MV-4-11 (cell line): ENCODE measurements at regions not wholly inside any gene's neighbourhood (a gene's known extent, or its start where the extent isn't known, plus 50 kb on each side); places are given as distances from the start of the nearest gene placed in this dataset.
"Not testable (repeated sequence)": the region's sequence is repeated elsewhere in the genome, so short reads cannot be mapped to it uniquely, and the experiment has no call there.

Source experiments
- DNase-seq: peaks from one replicate; lab custom pipeline; 2025; lab: John Stamatoyannopoulos, UW

DNA sequence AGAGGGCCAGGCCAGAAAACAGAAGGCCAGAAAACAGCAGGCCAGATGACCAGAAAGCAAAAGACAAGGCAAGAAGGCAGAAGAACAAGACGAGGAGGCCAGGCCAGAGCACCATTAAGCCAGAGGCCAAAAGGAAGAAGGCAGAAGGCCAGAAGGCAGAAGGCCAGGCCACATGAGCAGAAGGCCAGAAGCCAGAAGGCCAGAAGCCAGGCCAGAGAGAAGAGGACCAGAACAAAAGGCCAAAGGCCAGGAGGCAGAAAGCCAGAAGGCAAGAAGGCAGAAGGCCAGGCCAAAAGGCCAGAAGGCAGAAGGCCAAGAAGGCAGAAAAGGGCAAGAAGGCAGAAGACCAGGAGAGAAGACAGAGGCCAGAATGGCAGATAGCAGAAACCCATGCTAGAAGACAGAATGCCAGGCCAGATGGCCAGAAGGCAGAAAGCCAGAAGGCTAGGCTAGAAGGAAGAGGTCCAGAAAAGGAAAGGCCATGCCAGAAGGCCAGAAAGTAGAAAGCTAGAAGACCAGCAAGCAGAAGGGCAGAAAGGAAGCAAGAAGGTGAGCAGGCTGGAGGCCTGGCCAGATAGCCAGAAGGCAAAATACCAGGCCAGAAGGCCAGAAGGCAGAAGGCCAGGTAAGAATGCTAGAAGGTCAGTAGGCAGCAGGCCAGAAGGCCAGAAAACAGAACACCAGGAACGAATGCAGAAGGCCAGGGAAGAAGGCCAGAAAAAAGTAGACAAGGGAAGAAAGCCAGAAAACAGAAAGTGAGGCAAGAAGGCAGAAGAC, 187.6 kb downstream of the TUBA3C start:
- DNase-seq, result no peak

DNA sequence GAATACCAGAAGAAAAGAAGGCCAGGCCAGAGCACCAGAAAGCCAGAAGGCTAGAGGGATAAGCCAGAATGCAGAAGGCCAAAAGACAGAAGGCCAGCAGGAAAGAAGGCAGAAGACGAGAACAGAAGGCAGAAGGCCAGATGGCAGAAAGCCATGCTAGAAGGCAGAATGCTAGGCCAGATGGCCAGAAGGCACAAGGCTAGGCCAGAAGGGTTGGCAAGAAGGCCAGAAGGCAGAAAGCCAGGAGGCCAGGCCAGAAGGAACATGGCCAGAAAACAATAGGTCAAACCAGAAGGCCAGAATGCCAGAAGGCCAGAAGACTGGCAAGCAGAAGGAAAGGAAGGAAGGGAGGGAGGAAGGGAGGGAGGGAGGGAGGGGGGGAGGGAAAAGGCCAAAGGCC, 188.8 kb downstream of the TUBA3C start:
- no peak for DNase-seq

DNA sequence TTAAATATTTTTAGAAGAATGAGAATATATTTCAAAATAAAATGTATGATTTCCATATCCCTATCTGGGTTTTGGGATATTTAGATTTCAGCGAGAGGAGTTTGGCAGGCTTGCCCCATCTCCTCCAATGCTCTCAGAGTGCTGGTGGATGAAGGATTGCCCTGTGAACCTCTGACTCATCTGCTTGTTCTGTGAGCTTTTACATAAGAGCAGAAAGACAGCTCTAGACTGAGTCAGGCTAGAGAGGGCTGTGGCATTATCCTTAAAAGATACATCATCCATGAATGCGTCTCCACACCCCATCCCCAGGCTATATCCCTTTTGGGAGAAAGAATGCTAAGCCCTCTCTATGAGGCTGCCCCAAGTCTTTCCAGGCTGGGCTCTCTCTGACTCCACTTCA, 190.6 kb downstream of the TUBA3C start:
- no peak for DNase-seq

DNA sequence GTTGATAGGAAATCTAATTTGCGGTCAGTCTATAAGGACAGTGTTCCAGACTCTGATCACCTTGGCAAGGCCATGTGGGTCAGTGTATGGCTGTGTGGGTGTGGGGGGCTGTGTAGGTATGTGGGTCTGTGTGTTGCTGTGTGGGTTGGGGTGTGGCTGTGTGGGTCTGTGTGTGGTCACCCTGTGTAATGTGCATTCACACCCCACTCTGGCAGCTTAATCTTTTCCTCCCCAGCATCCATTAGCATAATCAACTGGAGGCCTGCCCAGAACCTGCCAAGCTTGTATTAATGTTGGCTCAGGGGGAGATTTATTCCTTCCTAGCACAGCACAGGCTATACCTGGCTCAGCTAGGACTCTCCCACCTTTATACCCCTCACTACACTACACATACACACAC, 203.2 kb downstream of the TUBA3C start:
- no peak for DNase-seq

DNA sequence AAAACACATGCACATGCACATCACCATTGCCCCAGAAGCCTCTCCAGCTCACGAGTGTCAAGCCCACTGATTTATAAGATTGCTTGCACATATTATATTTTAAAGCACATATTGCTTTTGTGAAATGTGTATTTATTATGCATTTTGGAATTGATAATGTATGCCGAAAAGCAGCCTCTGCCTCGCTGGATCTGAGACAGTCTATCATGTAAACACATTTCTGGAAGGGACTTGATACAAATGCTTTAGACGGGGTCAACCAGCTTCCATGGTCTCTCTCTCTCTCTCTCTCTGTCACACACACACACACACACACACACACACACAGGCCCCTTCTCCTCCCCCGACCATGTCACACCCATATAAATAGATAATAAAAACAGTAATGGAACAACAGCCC, 203.8 kb downstream of the TUBA3C start:
- DNase-seq, result no peak

DNA sequence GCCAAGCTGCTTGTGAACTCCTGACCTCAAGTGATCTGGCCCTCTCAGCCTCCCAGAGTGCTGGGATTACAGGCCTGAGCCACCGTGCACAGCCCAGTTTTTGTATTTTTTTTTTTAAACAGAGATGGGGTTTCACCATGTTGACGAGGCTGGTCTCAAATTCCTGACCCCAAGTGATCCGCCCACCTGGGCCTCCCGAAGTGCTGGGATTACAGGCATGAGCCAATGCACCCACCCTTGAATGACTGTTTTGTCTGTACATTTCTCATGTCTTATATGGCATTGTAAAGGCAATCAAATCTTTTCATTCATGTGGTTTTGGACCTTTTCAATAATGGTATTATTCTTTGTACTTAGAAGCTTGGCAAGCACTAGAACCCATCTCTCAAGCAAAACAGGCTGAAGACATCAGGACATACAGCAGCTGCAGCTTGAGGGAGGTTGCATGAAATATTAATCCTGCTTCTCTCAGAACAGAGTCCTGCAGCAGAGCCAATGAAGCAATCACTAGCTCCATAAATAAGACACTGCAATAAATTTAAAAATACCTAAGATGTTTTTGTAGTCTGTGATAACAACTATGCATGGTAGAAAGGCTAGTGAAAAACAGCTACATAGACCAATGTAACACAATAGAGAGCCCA, 209.9 kb downstream of the TUBA3C start:
- no peak for DNase-seq

DNA sequence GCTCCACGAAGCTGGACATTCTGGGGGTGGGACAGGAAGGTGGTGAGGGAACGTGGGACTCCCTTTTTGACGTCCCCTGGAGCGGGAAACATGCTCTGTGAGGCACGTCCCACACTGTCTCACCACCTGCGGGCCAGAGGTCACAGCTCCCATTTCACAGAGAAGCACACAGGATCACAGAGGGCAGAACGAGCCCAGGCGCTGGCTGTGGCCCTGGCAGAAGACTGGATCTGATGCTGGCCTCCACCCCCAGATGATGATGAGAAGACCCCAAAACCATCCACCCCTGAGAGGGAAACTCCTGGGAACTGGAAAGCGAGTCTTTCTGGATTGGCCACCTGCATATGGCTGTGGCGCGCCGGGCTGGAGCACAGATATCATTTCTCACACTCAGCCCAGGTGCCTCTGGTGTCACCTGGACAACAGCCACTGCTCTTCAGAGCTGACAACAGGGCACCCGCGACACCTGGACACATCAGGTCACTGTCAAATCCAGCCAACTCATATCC, 216.2 kb downstream of the TUBA3C start:
- no peak for DNase-seq

DNA sequence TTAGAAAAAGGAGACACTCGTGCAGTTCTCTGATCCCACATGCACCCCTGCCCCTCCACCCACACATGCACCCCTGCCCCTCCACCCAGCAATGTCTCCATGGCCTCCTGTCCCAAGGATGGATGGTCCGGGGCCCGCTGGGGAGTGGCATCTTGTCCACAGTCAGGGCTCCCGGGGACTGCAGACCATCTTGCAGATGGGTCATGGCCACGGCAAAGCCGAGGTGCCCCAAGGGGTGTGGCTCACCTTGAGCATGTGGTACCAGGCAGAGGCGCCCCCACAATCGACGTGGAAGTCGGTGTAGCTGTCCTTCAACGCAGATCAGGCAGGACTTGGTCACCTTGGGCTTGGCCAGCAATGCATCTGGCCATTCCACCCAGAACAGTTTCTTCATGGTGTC, 216.7 kb downstream of the TUBA3C start:
- no peak for DNase-seq

DNA sequence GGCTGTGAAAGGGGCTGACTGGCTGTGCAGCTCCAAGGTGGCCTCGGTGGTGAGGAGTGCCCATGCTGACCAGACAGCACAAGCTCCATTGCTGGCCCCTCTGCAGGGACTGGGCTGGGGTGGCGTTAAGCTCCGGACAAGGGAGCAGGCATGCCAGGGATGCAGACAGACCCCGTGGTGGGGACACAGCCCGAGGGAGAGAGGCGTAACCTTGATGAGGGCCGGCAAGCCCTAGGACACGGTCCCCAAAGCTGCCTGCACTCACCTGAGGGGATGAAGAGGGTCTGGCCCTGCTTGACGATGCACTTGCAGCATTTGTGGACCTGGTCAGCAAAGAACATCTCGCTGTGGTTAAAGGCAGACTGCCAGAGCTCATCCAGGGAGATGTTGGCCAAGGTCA, 217.9 kb downstream of the TUBA3C start:
- not testable (repeated sequence) for DNase-seq

DNA sequence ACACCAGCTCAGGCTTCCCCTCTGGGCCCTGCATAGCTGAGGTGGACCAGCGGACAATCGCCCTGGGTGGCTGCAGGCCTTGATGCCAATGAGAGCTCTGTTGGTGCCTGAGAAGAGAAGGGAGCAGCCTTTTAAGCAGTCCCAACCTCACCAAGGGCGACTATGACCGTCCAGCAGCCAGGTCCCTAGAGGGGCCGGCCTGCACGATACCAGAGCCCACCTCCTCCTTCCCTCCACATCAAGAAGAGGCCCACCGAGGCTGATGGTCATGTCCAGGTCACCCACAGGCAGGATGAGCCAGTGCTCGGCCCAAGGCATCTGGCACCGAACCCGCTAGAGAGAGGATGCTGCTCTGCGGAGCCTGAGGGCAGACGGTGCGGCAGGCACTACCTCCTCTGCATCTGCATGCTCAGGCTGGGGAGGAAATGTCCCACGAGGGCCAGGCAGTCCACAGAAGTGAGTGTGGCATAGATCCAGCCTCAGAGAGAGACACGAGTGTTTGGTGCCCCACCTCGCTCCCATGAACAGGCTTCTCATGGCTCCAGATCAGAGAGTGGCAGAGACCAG, 219.4 kb downstream of the TUBA3C start:
- DNase-seq, result no peak

DNA sequence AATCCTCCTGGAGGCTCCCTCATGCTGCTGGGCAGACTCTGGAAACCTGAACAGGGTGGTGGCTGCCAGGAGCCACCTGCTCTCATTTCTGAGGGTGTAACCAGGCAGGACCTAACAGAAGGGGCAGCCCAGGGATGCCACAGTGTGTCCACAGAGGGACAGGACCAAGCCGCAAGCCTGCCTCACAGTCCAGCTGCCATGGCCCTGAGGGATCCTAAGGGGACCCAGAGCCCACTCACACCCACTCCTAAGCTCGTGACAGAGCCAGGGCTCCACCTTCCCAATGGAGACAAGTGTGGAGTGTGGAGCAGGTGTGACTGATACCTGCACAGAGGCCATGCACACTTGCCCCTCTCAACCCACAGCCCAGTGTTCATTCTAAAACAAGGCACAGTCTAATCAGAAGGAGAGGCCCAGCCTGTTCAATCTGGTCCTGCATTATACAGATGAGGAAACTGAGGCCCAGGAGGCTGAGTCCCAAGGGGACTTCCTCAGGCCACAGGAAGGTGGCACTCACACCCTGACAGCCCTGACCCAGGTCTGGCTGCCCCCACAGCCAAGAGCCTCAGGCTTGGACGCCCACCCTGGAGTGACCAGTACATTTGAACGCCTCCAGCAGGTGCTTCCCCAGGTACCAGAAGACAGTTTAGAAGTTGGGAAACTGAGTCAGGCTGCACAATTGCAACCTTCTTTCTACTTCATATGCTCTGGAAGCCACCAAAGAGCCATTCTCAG, 220.1 kb downstream of the TUBA3C start:
- DNase-seq, result no peak

DNA sequence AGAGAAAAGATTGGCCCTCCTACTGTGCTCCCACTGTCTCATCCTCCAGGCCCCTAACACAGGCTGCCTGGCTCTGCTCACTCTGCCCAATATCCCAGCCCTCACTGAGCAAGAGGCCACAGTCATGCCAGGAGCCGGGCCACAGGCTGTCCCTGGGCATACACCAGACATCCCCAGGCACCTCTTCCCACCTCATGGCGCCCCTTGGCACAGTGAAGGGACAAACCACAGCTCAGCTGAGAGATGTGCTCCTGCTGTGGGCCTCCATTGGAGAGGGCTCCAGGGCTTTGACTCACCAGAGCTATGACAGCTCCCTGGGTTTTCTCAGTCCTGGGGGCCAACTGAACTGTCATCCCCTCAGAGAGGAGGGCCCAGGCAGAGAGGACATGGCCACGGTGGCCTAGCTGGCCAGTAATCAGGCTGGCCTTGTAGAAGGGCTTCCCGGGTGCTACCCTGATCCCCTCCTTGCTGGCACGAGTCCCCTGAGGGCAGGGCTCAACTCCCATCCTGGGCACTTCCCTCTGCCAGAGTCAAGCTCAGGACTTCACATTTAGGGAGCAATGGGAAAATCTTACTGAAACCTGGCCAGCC, 220.9 kb downstream of the TUBA3C start:
- no peak for DNase-seq

DNA sequence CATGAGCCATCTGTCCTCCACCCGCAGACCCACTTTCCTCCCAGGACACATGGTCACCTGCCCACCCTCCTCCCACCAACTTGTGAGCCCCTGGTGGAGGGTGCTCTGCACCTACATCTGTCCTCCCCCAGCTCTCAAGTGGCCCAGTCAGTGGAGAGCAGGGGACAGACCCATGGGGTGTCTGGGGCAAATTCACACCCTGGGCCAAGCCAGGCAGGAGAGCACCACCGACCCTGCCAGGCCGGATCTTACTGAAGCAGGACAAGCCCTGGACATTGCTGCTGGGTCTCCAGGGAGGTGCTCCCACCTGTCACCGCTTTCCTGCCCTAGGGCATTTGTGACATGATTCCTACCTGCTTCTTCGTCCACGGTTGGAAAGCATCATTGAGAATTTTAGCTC, 221.6 kb downstream of the TUBA3C start:
- no peak for DNase-seq

DNA sequence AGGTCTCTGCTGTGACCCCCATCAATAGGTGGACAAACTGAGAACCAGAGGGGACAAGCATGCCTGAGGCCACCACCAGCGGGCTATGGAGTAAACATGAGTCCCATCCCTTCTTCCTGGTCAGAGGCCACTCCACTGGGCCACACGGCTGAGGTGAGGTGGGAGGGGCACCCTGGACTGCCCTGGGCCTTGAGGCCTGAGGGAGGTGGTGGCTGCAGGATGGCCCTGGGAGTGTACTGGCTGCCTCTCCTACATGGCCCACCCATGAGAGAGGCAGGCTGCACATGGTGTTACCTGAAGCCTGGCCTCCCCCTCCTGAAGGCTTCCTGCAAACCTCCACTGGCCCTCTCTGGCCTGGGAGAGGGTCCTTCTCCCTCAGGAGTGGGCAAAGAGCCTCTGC, 222.4 kb downstream of the TUBA3C start:
- no peak for DNase-seq

DNA sequence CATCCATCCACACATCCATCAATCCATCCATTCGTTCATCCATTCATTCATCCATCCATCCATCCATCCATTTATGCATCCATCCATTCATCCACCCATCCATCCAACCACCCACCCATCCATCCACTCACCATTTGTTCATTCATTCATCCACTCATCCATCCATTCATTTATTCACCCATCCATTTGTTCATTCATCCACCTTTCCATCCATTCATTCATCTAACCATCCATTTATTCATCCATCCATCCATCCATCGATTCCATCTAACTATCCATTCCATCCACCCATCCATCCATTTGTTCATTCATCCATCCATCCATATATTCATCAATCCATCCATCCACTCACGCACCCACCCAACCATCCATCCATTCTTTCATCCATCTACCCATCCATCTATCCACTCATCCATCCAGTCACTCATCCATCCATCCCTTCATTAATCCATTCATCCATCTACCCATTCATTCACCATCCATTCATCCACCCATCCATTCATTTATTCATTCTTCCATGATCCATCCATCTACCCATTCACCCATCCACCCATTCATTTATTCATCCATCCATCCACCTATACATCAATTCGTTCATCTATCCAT, 225.0 kb downstream of the TUBA3C start:
- DNase-seq, result no peak

DNA sequence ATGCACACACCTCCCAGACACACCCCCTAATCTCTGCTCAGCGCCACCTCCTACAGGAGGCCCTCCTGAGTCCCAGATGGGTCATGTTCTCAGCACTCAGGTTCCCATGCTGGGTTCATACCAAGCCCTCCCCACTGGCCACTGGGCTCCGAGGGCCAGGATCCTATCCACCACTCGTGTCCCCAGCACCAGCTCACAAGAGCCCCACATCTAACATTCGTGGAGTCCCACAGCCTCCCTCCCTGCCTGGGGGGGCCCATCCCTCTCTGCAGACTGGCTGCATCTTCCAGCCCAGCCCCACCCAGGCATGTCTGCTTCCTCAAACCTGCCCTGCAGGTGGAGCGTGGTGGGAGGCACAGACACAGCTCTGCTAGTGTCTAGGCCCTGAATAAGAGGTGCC, 227.4 kb downstream of the TUBA3C start:
- no peak for DNase-seq

DNA sequence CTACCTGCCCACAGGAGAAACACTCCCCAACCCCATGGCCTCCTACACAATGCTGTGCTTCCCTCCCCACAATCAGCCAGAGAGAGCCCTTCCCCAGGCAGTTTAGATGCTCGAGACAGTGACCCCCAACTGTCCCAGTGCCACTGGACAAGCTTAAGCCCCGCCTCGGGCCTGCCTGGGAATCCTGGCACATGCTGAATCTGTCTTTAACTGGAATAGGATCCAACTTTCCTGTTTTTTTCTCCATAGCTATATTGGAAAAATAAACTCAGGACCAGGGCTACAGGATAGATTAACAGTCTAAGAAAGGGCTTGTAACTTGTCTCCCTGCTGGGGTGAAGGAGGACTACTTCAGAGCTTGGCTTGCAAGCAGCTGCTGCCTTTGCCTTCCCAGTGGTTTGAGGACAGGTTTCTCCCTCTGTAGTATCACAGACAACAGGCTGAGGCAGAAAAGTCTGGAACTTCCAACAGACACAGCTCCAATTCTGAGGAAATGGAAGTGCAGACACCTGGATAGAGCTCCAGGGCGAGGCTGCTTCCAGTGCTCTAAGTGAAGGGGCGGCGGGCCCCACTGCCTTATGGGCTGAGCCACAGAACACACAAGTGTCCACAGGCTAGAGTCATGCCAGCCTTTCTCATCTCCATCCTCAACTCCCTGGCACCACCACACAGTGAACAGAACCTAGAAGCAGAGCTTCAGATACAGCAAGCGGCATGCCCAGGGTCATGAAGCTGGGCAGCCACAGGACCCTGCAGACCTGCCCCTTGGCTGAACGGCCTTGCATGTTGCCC, 228.3 kb downstream of the TUBA3C start:
- no peak for DNase-seq

DNA sequence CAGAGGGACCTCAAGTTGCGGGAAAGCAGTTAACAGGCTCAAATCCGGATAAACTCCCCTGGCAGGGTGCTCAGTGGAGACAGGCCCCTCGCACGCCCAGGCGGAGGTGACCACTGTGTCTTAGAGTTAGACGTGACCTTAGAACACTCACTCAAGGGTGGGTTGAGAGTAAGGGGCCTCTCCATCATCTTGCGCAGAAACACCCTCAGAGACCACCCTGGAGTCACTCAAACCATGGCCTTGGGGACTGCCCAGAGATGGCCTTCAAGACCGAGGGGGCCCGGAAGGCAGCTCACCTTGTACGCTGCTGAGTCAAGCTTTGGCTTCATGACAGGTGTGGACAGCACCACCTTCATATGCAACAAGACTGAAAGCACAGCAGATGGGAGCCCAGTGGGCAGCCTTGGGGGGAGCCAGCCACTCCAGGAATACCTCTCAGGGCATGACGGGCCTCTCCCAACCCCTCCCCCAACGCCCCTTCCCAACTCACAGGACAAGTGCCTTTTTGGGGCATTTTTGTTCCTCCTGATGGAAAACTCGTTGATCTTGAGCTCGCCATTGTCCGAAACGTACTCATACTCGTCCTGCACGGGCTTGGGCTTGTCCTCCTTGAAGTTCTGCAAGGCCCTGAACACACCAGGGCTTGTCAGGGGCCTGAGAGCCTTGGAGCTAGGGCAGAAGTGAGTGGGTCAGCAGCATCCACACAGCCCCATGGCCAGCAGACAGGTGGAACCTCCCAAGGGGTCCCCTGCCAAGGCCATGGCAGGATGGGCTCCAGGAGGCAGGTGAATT, 229.2 kb downstream of the TUBA3C start:
- no peak for DNase-seq

DNA sequence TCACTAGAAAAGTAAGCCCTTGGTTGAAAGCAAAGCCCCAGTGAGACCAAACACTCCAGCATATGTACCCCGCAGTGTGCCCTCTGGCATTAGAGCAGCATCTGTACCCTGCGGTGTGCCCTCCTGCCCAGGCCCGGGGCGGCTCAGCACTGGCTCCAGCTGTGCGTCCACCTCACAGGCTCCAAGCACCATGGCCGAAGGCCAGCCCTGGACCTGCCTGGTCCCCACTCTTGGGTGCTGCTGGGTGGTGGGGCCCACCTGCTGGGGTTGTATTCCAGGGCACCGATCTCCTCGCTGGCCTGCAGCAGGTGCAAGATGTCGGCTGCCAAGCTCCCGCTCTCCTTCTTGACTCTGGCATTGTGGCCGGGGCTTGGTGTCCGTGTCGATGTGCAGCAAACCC, 230.2 kb downstream of the TUBA3C start:
- no peak for DNase-seq

DNA sequence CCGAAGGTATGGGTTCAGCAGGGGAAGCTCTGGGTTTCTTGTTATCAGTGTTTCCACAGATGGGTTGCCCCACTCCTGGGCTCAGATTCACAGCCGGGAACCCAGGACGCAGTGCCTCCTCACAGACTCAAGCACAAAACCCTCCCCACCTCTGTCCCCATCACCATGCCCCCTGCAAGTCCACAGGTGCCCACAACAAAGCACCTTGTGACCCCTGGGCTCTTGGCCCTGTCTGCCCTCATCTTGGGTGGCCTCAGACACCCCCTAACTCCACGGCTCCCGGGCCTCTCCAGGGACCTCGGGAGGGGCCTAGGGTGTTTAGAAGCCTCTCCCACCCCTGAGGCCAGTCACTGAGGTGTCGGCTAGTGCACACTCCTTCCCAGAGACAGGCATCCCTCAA, 231.7 kb downstream of the TUBA3C start:
- no peak for DNase-seq

DNA sequence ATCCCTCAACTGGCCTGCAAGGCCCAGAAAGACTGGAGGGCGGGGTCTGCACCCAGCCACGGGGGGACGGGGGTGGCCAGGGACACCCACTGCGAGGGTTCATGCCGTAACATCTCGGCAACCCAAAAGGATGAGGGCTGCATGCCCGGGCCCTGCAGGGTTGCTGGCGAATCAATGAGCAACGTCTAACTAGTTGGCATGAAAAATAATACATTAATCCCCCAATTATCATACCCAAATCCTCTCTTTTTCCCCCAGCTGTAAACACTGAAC, 232.2 kb downstream of the TUBA3C start:
- DNase-seq, result no peak
